ENCODE measurements at regions not wholly inside any gene's neighbourhood (a gene's known extent, or its start where the extent isn't known, plus 50 kb on each side); places are given as distances from the start of the nearest gene placed in this dataset.

DNA sequence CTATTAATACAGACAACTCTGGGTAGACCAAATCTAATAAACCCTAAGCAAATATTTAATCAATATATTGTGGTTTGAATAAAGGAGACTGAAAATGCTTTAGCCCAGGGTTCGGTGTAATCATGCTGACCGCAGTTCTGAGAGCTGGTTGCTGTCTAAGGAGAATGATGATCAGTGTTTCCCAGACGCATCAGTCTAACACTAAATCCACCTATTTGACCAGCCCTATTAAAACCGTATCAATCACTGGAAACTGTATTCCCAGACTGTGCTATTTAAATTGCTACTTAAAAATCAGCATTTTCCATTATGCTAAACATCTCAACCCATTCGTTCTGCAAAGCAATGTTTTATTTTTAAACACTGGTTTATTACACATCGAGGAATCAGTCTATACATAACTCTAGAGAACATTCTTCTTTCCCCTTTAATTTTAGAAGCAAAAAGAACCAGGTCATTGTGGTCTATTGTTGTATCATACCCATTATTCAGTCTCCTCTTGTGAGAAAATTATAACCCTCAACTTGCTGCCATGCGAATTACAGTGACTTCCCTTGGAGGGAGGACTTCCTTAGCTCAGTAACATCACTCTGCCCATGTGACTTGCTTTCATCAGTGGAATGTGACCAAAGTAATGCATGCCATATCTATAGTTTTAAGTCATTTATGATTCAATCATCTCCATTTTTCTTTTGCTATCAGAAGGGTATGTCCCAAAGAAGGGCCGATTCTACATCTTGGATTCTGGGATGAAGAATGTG is 515.2 kb upstream of the JAG1 start:
- no peak for DNase-seq

DNA sequence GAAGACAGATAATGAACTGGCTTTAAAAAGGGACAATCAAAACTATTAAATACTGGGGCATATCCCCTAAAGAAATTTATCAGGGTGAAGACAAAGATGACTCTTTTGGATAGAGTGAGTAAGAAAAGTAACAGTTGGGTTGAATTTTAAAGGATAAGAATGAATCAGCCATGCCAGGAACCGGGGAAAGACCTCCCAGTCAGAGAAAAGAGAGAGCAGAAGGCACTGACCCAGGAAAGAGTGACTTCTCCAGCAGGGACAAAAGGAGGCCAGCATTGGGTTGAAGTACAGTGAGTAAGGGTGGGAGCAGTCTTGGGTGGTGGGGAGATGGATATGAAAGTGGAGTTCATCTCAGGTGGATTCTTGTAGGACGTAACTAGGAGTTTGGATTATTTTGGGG is 516.9 kb upstream of the JAG1 start:
- no peak for DNase-seq

DNA sequence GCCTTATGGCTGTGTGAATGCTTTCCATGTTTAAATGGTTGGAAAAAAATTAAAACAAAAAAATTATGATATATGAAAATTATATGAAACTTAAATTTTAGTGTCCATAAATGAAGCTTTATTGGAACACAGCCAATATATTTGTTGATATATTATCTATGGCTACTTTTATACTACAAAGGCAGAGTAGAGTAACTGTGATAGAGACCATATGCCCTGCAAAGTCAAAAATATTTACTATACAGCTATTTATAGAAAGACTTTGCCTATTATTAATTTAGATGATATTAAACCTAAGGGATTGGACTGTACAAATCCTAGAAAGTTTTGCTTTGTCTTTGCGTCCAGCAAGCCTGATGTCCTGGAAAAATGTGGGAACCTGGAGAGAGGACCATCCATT is 518.3 kb upstream of the JAG1 start:
- DNase-seq, result no peak

GRCh38 chr20:11193241-11193640 is 519.4 kb upstream of the JAG1 start:
- DNase-seq, result no peak

DNA sequence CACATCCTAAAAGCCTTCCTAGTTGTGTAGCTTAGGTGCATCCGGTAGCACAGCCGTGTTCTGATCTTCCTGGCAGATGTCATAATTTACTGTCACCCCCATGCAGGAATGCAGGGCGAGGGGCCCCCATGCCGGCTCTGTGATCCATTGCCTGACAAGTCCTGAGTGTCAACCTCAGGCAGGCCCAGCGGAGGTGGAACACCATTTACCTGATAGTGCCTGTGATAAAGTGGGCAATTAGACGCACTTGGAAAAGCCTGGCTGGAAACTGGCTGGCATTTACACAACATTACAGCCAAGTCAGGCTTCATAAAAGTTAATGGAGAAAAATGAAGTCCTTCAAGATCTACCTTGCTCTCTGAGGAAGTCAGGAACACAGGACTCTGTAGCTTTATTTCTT is 521.4 kb upstream of the JAG1 start:
- DNase-seq, result no peak

GRCh38 chr20:11195899-11196558 is 522.2 kb upstream of the JAG1 start:
- no peak for DNase-seq

DNA sequence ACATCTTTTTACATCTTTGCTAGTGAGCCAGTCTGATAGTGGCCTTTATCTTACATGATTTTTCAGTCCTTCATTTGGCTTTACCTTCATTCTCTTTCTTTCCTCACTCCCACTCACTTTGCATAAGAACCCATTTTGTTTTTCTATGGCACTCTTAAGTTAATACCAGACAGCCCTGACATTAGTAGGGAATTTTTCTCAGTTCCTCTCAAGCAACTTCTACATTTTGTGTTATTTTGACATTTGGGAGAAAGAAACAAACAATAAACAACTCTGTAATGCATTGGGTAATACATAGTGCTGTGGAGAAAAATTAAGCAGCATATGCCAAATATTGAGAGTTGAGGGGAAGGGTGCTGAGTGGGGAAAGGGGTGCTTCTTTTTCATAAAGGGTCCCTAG is 524.1 kb upstream of the JAG1 start:
- no peak for DNase-seq

DNA sequence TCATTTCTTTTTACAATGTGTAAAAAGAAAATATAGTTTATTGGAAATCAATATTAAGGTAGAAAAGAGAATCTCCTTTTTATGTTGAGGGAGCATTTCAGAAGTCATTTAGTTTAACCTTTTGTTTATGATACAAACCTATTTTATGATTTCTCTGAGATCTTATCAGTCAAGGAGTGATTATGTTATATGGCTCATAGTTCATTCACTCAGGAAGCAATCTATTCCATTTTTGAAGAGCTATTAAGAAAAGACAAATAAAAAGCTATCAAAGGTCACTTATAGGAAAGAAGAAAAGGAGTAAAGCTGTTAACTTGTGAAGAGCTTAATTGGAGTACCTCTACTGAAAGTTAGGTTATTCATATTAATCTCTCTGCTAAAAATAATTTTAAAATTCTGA is 526.6 kb upstream of the JAG1 start:
- no peak for DNase-seq

GRCh38 chr20:11204926-11205768 is 531.3 kb upstream of the JAG1 start:
- DNase-seq, result peak; percentile 65

DNA sequence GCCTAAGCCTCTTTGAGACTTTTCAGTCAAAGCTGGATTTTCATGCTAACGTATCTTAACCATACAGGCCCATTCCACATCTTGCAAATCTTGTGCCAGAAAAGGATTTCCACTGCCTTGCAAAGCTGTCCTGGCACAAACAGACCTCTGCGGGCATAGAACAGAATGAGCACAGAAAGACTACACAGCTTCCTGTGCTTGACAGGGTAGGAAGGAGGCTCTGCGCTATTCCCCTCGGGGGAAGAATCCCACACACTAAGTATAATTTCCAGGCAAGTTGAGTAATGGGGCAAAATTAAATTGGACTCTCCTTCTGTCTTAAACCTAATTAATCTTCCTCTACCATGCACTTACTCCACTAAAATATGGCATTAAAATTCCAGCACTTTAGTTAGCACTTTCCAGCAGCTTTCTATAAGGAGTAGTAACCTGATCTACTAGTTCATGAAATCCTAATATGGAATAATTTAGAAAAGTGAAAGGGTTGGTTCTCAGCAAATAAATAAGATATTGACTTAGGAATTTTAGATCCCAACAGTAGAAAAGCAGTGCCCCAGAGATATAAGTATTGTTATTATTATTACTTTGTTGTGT is 532.1 kb upstream of the JAG1 start:
- no peak for DNase-seq

DNA sequence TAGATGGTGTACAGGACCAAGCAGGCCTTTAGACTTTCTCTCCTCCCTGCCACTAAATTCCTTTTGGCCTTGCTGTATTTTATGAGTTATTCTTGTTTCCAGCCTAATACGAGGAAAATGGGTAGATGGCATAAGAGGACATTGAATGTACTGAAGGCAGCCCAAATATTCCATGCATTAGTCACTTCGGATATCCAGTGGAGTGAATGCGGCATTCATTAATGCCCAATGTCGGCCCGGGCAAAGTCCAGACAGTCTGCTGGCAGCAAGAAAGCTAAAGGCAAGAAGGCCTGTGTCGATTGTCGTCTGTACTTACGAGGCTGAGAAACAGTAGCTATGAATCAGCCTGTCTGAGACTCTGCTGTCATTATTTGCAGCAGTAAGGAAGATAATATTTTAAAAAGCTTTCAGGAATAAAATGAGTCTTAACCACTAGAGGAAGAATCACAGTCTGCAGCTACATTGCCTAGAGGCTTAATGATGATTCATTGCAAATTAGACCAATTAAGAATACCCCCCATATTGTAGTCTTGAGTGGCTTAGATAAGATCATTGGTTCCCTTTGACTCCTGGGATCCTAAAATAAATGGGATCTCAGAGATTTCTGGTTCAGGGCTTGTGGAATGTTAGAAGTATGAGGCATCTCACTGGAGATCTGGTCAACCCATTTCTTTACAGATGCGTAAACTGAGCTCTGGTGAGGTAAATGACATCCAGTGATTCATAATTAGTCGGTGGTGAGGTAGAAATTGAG is 534.1 kb upstream of the JAG1 start:
- no peak for DNase-seq

DNA sequence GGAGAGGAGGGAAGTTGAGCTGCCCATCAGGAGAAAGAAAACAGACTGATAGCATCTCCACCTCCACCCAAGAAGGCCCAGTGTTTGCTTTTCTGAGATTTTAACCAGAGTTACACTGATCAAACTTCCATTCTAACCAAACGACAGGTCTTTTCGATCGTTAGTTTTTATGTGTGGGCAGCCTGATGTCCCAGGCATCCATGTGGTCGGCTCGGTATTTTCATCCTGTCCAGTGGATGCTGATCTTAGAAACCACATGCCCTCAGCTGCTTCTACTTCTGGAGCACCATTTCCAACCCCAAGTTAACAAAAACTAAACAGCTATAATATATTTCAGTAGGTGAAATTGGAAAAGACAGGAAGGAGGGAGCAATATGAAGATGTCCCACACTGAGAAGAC is 536.8 kb upstream of the JAG1 start:
- DNase-seq, result no peak

- no peak for DNase-seq
Measured at GRCh38 chr20:11212272-11212671, 538.5 kb upstream of the JAG1 start.

DNA sequence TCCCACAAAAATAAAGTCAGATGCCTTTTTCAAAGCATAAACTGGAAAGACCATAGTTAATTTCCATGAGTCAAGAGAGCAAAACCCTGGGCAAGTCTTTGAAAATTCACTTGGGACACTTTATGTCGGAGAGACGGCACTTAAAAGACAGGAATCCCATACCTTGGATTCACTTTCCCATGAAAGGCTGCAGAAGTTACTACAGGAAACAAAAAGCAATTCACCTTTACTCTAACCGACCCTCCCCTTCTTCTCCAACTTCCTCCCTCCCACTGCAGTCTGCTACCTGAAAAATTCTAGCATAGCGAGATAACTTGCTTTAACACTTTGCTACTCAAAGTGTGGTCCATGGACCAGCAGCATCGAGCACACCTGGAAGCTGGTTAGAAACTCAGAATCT is 539.1 kb upstream of the JAG1 start:
- DNase-seq, result no peak

GRCh38 chr20:11214256-11214840 is 540.5 kb upstream of the JAG1 start:
- no peak for DNase-seq

DNA sequence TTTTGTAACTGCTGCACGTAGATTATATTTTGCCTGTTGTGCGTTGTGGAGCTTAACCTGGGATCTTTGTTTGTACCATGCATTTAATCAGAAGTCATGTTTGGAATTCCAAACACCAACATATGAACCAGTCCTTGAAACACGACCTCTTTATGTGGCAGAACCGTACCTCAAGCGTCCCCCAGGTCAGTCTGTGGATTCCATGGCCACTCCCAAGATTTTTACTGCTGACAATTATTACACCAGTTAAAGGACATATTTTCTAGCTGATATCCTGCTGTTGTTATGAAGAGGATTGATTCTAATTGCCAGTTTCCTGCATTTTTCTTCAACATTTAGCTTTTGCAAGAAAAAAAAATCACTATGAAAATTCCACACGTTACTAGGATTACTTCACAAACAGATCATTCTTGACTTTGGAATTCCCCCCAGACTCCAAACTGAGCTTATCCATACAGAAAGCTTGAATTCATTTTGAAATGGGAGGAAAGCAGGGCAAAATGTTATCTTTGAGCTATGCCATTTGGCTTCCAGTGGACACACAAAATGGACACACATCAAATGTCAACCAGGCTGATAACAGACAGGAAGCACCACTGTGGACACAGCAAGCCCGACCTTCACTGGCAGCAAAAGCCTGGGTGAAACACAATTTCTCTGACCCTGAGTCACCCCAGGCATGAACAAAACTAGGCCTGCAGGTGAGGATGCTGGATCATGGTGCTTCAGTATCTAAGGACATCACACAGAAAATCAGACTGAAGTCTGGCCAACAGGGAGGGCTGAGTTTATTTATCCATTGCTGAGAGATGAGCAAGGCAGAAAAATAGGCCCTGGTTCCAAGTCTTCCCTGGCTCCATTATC is 542.9 kb upstream of the JAG1 start:
- DNase-seq, result no peak

GRCh38 chr20:11217326-11218172 is 543.8 kb upstream of the JAG1 start:
- no peak for DNase-seq

DNA sequence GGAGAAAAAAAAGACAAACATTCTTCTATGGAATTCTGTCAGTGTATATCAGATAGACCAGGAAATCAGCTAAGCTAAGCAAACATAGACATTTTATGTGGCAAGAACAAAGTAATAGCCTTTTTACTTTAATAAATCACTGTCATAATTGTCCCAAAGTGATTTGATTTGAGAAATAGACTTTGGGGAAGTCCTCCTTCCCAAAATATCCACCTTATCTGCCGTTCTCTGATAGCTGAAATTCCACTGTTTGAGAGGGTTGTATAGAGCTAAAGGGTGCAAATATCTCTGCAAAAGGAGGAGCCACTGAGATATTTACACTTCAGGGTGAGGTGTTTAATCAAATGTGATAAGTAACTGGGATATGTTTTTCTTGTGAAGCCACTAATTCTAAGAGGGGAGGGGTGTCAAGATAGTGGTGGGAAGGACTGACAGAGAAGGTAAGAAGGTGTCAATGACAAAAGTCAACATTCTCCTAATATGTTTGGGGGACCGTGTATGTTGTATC is 544.4 kb upstream of the JAG1 start:
- DNase-seq, result no peak

GRCh38 chr20:11219192-11219591 is 545.4 kb upstream of the JAG1 start:
- DNase-seq, result no peak

- no peak for DNase-seq
Measured at GRCh38 chr20:11221046-11221445, 547.2 kb upstream of the JAG1 start.
